HTR-8/SVneo (cell line): ENCODE measurements at regions not wholly inside any gene's neighbourhood (a gene's known extent, or its start where the extent isn't known, plus 50 kb on each side); places are given as distances from the start of the nearest gene placed in this dataset.

Experiments
- DNase-seq: peaks from one replicate; pipeline ENCODE4 v3.0.0; 2011; ENCODE audit warnings: low spot score, mixed read lengths; ENCODE audit not compliant: insufficient read length
- FAIRE-seq: peaks from 2 replicates; lab custom pipeline; 2011; peaks lifted over from hg19 to GRCh38; lab: Jason Lieb, UNC

DNA sequence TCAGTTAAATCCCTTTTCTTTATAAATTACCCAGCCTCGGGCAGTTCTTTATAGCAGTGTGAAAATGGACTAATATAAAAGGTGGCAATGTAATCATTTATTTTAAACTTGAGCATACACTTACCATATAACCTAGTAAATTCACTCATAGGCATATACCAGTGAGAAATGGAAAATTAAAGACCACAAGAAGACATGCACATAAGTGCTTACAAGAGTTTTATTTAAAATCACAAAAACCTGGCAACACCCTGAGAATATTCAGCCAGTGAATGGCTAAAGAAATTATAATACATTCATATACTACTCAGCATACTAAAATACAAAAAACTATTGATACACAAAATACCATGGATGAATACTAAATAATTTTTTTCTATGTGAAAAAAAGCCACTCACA, 1017.5 kb upstream of the TMEM132C start:
- DNase-seq, result no peak
- no peak for FAIRE-seq

DNA sequence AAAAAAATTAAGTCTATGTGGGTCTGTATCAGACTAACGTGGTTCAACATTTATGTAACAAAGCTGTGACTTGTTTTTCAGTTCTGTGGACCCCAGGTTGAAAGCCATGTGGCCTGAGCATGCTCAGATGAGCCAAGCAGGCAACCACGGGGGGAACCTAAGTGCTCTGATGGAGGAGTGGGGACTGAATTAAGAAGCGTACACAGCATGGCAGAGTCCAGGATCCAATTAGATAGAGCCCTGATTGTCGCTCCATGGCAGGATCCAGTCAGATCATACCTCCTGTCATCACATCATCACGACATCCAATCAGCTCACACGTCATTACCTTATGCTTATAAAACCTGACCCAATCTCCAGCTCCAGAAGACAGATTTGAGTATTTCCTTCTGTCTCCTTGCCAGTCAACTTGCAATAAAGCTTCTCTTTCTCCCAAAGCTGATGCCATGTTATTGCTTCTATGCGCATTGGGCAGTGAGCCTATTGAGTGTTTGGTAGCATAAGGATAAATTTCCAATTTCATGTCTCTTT, 1013.1 kb upstream of the TMEM132C start:
- no peak for DNase-seq
- FAIRE-seq, result no peak

DNA sequence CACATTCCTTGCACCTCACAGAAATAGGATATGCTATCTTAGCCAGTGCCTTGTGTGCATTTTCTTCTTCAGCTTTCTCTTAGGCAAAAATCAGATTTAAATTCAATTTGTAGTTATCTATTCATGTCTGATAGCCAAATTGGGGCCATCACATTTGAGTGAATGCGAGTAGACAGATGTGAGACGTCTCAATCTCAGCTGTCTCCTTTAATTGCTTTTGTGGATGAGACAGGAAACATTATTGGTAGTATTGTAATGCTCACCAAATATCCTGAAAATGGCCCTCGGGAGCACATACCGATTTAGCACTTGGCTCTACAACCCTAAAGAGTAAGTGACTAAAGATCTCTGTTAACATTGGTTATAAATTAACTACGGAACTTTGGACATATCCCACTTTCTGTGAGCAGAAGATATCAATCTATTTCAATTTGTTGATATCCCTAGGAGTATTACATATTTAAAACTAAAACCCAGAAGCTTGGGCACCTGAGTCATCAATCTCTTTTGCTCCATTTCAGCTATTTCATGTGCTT, 1012.5 kb upstream of the TMEM132C start:
- FAIRE-seq, result no peak
- DNase-seq, result no peak

DNA sequence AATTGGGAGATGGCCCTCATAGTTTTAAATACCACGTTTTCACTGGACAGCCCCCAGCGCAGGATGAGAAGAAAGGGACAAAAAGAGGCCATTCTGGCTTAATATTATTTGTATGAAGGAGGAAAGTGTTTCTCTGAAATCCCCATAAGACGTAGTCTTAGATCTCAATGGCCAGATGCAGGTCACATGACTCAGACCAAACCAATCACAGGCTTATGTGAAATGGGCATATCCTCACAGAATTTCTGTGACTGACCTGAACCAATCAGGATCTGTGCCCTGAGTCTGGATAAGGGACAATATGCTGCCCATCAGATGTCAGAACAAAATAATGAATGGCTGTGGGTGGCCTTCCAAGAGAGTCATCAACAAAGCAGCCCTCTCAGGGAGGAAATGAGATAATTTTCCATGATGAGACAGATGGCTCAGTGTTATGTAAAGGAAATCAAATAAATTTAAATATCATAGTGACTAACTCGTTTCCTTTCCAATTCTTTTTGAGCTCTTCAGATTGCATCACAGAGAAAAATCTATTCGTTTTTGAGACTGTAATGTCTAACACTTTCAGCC, 1009.5 kb upstream of the TMEM132C start:
- no peak for DNase-seq
- no peak for FAIRE-seq

DNA sequence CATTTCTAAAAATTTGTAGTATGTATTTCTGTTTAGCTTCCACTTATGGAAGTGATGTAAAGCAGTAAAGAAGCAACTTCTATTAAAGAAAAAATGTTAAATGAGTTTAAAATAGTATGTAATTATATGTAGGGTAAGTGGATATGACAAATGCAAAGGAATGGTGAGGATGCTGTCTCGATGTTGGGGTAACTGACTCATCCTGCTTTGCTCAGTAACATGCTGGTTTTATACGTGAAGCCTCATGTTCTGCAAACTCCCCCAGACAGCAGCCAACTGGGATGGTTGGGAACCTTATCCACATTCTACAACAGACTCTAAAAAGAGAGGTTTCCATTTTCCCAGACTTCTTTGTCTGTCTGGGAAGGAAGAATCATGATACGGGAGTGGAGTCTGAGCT, 1006.4 kb upstream of the TMEM132C start:
- FAIRE-seq (no peak), DNase-seq (no peak)

DNA sequence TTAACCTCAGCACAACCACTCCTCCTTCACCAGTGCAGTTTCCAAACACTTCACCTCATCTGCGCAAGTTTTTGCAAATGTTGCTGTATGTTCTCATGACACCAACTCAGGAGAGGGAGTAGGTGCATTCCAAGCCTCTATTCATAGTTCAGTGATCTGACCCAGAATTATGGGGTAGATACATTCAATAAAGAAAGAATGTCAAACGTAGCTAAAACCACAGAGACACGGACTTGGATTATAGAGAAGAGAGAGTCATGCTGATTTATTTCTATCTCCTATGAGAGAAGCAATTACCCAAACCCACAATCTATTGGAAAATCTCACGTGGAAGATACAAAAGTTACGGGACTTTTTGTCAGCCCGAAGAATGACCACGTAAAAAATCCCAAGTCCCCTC, 1006.0 kb upstream of the TMEM132C start:
- DNase-seq (no peak), FAIRE-seq (no peak)

DNA sequence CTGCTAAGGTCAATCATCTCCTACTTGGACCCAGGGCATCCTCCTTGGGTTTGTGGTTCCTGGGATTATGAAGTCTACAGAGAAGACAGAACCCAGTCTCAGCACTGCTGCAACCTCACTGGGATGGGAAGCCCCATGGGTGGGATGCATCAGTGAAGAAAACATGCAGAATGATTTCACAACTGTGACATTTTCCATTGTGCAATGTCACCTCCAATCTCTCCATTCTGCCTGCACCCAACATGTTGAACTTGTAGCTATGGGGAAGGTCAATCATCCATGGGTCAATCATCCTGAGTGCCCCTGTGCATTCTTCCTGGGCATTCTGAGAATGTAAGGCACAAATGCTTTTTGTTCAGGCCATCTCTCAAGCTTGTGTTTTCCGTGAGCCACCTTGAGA, 1004.4 kb upstream of the TMEM132C start:
- FAIRE-seq (no peak), DNase-seq (no peak)

DNA sequence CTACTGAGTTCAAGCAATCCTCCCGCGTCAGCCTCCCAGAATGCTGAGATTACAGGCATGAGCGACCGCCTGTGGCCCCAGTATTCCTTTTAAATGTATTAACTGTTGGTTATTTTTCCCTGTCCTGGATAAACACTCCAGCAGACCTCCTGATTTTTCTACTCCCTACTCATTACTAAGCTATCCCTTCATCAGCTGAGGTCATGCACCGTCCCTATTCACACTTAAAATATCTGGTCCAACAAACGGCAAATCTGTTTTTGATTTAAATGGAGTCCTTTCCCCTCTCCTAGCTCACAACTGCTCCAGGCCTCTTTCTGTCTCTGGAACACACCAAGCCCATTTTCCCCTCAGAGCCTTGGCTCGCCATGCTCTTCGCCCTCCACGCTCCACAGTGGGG, 1003.3 kb upstream of the TMEM132C start:
- DNase-seq (no peak), FAIRE-seq (no peak)

DNA sequence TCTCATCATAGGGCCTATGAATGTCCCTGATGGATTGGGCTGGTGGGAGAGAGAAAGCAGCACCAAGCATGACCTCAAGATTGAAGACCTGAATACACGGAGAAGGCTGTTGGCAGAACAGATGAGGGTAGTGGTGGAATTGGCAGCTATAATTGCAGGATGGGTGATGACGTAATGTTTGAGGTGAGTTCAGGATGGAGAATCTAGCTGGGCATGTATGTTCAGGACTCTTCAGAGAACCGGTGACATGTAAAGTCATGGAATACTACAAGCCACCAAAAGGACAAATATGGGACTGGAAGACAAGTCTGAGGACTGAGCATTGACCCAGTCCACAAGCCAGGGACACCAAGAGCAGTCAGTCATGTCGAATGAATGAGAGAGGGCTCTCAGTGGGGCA, 999.8 kb upstream of the TMEM132C start:
- no peak for DNase-seq
- no peak for FAIRE-seq

DNA sequence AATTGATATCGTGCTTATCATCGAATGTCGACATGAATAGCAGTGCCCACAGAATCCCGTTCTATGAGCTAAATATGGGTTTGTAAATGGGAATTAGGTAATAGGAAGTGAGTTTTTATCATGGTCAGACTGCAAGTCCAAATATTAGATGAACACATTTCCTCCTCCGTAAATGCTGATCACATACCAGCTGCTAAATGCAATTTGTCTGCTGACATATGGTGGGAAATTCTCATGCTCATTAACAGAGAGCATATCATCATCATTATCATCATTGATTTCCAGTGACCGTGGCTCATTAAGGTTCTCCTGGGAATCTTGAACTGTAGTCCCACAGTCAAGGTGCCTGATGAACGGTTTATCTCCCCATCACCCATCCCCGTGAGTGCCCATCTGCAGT, 998.8 kb upstream of the TMEM132C start:
- FAIRE-seq, result no peak
- DNase-seq, result no peak

DNA sequence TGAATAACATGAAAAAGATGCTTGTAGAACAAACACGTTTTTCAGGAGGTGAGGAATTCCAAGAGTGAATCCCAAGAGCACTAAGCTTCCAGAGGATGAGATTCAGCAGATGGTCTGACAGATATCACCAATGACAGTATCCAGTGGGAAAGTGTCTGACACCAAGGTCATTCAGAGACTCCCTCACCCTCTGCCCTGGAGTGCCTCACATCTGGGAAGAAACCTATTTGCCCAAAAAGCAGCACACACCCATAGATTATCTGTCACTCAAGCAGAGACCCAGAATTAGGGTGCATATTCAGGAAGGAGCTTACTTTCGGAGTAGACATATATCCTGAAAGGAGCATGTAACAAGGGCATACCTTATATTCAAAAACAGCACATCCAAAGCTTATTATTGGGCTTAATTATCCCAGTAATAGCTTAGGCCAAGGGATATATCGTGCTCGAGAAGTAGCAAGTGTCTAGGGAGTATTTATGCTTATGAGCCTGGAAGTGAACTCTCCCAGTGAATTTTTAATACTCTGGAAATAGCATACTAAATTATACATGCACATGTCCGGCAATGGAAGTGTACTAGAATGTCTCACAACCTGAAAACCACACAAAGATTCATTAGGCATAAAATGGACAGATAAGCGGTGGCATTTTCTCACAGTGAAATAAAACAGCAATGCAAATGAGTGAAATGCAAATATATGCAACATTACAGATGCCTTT, 998.1 kb upstream of the TMEM132C start:
- DNase-seq, result no peak
- no peak for FAIRE-seq

DNA sequence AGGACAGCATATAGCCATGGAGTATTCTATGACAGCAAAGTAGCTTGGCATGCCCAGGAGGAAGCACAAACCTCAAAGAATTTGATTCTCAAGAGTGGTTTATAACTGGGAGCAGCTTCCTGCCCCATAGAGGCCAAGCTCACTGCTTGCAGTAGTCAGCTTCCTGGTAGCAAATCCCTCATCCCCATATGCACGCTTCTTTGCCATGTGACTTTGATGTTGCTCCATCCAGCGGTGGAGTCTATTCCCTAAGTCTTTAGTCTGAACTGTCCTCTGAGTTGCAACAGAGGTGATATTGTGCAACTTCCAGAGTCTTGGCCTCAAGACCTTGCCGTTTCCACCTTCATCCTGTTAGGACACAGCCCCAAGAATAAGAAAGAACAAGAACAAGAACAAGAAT, 996.8 kb upstream of the TMEM132C start:
- DNase-seq, result no peak
- FAIRE-seq, result no peak

DNA sequence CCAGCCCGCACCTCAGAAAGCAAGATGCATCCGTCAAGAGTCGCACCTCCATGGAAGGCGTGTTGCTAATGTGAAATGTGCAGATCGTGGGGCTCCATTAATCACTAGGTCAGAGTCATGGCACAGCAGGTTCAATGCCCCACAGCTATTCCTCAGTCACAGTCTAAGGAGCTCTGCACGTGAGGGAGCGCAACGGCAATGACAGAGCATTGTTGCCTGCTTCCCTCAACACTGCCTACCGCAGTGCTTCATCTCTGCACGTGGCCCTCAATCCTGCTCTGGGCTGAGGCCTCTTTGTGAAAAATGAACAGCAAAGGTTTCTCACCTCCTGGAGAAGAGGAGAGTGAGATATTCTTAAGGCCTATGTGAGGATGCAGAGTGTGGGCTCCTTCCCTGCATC, 995.2 kb upstream of the TMEM132C start:
- FAIRE-seq (no peak), DNase-seq (no peak)

DNA sequence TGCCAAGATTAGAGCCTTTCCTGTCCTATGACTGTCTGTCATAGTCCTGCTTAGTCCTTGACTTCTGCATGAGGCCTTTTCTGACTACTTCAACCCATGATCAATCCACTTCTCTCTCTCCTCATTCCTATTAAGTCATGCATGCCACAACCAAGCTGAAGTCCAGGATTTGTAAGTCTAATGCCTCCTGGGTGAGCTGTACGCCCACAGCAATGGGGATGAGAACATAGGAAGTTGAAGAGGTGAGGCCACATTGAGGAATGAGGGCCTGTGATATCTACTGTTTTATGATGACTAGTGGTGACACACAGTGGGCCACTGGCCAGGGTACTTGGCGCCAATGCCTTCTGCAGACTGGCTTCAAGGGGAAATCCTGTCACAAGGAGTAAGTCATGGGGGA, 994.1 kb upstream of the TMEM132C start:
- FAIRE-seq, result no peak
- no peak for DNase-seq

DNA sequence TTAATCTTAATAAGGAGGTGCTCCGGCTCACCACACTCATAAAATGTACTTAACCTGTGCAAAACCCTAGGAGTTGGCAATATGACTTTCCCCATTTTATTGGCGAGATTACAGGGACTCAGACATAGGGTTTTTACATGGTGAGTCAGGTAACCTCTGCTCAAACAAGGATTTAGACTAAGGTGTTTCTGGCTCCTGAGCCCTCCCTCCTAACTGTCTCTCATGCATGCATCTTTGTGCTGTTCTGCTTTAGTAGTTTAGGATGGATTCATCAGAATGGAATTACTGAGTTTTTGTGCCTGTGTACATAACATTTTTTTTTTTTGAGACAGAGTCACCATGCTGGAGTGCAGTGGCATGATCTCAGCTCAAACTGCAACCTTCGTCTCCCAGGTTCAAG, 993.3 kb upstream of the TMEM132C start:
- no peak for FAIRE-seq
- no peak for DNase-seq

DNA sequence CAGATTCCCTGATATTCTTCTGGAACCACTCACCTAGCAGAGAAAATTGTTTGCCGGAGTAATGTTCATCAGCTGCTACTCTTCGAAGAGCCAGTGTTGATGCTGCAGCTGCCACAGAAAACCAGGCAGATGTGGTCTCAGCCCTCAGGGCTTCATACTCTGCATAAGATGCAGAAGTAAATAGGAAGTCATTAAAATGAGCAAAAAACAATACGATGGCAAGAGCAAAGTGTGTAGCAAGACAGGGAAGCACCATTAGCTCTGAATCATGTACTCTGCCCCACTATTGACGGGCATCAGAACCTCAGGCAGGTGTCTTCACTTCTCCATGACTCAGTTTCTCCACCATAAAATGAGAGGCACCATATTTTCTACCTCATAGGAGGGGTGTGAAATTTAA, 991.6 kb upstream of the TMEM132C start:
- DNase-seq (no peak), FAIRE-seq (no peak)

DNA sequence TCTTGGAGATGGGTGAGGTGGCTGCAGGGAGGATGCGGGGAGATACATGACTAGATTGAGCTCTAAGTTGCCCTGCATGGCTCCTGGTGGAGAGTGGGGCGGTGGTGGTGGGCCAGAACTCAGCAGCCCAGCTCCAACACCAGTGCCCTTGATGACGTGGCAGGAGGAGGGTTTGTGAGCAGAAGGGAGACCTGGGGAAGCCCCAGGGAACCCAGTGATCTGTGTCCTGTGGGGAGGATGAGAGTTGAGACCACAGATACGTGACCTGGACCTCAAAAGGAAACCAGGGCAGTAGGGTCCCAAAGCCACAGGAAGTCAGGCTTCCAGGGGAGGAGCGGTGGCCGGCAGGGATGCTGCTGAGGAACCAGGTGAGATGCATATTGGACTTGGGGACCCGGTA, 989.1 kb upstream of the TMEM132C start:
- DNase-seq (no peak), FAIRE-seq (no peak)

DNA sequence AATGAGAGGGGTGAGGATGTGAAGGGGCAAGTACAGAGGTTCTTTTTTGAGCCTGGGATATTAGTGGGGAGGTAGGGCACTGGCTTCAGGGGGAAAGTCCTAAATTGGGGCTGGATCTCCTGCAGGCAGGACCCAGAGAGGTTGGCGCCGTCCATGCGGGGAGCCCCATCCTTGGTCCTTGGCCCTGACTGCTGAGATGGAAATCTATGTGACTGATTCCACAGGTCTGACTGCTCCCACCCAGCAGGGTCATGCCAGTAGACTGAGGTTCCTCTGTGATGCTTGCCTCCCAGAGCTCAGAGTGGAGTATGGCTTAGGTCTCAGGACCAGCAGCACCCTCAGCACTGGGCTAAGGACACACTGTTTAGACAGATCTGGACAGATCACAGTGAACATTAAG, 988.6 kb upstream of the TMEM132C start:
- DNase-seq (no peak), FAIRE-seq (no peak)

DNA sequence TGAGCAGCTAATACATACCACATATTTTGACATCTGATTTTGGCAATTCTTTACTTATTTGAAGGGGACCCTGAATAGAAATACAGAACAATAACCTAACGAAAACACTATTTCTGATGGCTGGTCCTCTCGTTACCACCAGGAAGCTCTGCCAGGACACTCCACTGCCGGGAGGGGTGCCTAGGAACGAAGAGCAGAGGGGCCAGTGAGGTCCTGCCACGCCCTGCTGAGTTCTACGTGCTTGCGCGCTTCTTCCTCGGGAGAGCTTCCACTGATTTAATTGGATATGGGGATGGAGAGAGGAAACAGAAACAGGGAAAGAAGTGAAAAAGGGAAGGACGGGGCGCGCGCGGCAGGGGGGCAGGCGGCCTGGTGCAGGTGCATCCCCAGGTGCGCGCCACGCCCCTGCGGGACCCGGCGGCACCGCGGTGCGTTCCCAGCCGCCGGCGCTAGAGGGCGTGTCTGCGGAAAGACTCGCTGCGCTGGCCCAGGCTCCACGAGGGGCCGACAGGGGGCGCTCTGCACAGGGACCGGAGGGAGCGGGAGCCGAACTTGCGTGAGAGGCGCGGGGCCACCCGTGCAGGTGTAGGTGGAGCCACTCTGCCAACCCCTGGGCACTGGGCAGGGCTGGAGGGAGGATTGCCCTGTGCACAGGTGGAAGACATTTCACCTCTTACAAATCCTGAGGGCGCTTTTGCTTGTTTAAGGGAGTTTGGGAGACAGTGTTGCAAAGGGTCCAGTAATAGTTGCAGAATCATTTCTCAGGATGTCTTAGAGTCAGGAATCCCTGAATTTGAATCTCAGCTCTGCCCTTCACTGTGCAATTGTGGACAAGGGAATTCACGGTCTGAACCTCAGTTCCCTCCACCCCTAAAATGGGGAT, 986.3 kb upstream of the TMEM132C start:
- no peak for FAIRE-seq

DNA sequence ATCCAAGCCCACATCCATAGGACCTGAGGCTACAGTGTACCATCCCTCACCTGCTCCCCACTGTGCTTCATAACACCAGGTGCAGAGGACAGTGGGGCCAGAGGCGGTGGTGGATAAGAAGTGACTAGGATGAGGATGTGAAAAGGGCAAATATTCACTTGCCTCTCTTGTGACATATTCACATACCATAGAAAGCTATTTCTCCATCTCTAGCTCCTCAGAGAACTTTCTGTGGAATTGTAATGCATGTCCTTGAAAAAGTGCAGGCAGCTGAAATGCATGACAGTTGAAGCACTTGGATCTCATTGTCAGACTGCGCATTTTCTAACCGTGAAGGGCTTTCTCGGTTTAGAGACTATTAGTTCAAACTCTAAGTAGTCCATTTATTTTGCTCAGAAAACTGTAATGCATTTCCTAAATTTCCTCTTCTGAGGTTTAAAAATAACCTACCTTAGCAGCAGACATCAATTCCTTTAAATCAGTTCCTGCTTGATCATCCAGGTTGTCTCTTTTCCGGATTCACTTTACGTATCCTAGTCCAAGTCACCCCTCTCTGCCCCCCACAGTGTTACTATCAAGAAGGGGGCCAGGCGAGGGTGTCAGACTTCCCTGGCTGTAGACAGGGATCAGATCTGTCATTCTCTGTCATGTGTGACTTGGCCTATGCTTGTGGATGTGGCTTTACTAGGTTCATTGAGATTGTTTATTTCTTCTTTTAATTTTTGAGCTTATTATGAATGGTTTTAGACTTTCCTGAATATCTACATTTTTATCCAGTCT, 984.0 kb upstream of the TMEM132C start:
- no peak for DNase-seq
- no peak for FAIRE-seq

More for the DNA sequence above, 986.3 kb upstream of the TMEM132C start:
- no peak for DNase-seq
